HEK293 (cell line): ENCODE measurements at regions not wholly inside any gene's neighbourhood (a gene's known extent, or its start where the extent isn't known, plus 50 kb on each side); places are given as distances from the start of the nearest gene placed in this dataset.
"Not testable (repeated sequence)": the region's sequence is repeated elsewhere in the genome, so short reads cannot be mapped to it uniquely, and the experiment has no call there.

ENCODE experiments used
- CTCF ChIA-PET: fragments of 350-600 bp; formaldehyde crosslinking; extraction: SDS; loops from one replicate; lab custom pipeline; 2021; ENCODE audit warnings: antibody characterized with exemption; lab: Yijun Ruan, JAX
- POLR2A ChIA-PET: fragments of 300-600 bp; formaldehyde crosslinking; extraction: SDS; loops from one replicate; lab custom pipeline; 2020; ENCODE audit warnings: antibody characterized with exemption, inconsistent platforms; lab: Yijun Ruan, JAX
- H3K27ac ChIP-seq: fragments of 200-500 bp; sonication (Bioruptor generic); 2 replicates; pipeline ENCODE4 v1.5.1; 2014; ENCODE audit warnings: low read depth, low read length, control low read depth, inconsistent platforms; ENCODE audit errors: extremely low read depth
- H3K36me3 ChIP-seq, 2 experiments: fragments of 200-500 bp in 1 of 2; sonication (Bioruptor generic) in 1 of 2; 1 replicate in 1 of 2; 2 replicates in 1 of 2; pipeline ENCODE4 v1.5.1; 2014 to 2017; ENCODE audit warnings: inconsistent platforms in 2 of 2, low read length in 2 of 2; ENCODE audit not compliant: control insufficient read depth in 2 of 2, insufficient read depth in 1 of 2
- H3K4me1 ChIP-seq: fragments of 200-500 bp; sonication (Bioruptor generic); 2 replicates; pipeline ENCODE4 v1.5.1; 2014; ENCODE audit warnings: mild to moderate bottlenecking, low read length, inconsistent platforms; ENCODE audit not compliant: control insufficient read depth, insufficient read depth
- H3K4me3 ChIP-seq: 2 replicates; pipeline ENCODE4 v1.5.1; 2011; ENCODE audit warnings: low read depth, mild to moderate bottlenecking, control low read depth, low read length, moderate library complexity
- H3K9me3 ChIP-seq: fragments of 200-500 bp; sonication (Bioruptor generic); 2 replicates; pipeline ENCODE4 v1.5.1; 2014; ENCODE audit warnings: low read depth, low read length, inconsistent platforms; ENCODE audit not compliant: control insufficient read depth, insufficient read depth
- GLI2 ChIP-seq: fragments of 450-650 bp; formaldehyde crosslinking; IDR thresholded peaks from 2 replicates; pipeline ENCODE4; 2017; ENCODE audit warnings: missing biosample characterization, missing genetic modification characterization, low read depth, borderline replicate concordance
- TRIM28 ChIP-seq: IDR thresholded peaks from 2 replicates; pipeline ENCODE4 v1.6.1; 2011; ENCODE audit warnings: low read length, control low read depth, borderline replicate concordance
- YY2 ChIP-seq: fragments of 450-650 bp; formaldehyde crosslinking; IDR thresholded peaks from 2 replicates; pipeline ENCODE4 v1.5.1; 2016; ENCODE audit warnings: missing biosample characterization, missing genetic modification characterization
- ZFP3 ChIP-seq: fragments of 450-650 bp; formaldehyde crosslinking; IDR thresholded peaks from 2 replicates; pipeline ENCODE4 v1.5.1; 2016; ENCODE audit warnings: low read depth, missing biosample characterization, missing genetic modification characterization
- ZFP37 ChIP-seq: fragments of 450-650 bp; formaldehyde crosslinking; IDR thresholded peaks from 2 replicates; pipeline ENCODE4 v1.5.1; 2016; ENCODE audit warnings: missing biosample characterization, missing genetic modification characterization
- ZFP41 ChIP-seq: fragments of 450-650 bp; formaldehyde crosslinking; IDR thresholded peaks from 2 replicates; pipeline ENCODE4 v1.5.1; 2016; ENCODE audit warnings: missing biosample characterization, missing genetic modification characterization, borderline replicate concordance
- ZNF10 ChIP-seq: fragments of 450-650 bp; formaldehyde crosslinking; IDR thresholded peaks from 2 replicates; pipeline ENCODE4 v1.5.1; 2017; ENCODE audit warnings: missing biosample characterization, missing genetic modification characterization
- ZNF19 ChIP-seq: fragments of 450-650 bp; formaldehyde crosslinking; IDR thresholded peaks from 2 replicates; pipeline ENCODE4; 2016; ENCODE audit warnings: missing biosample characterization, missing genetic modification characterization, low read depth
- ZNF221 ChIP-seq: fragments of 450-650 bp; formaldehyde crosslinking; IDR thresholded peaks from 2 replicates; pipeline ENCODE4 v1.5.1; 2017; ENCODE audit warnings: missing biosample characterization, missing genetic modification characterization, borderline replicate concordance
- ZNF292 ChIP-seq: fragments of 450-650 bp; formaldehyde crosslinking; IDR thresholded peaks from 2 replicates; pipeline ENCODE4 v1.5.1; 2016; ENCODE audit warnings: low read depth, missing biosample characterization, missing genetic modification characterization, borderline replicate concordance
- ZNF501 ChIP-seq: fragments of 450-650 bp; formaldehyde crosslinking; IDR thresholded peaks from 2 replicates; pipeline ENCODE4 v1.5.1; 2016; ENCODE audit warnings: missing biosample characterization, missing genetic modification characterization
- ZNF529 ChIP-seq: fragments of 450-650 bp; formaldehyde crosslinking; IDR thresholded peaks from 2 replicates; pipeline ENCODE4 v1.5.1; 2017; ENCODE audit warnings: missing genetic modification characterization, missing biosample characterization; ENCODE audit not compliant: insufficient replicate concordance
- ZNF560 ChIP-seq: fragments of 450-650 bp; formaldehyde crosslinking; IDR thresholded peaks from 2 replicates; pipeline ENCODE4 v1.5.1; 2017; ENCODE audit warnings: missing biosample characterization, missing genetic modification characterization, borderline replicate concordance
- ZNF621 ChIP-seq: fragments of 450-650 bp; formaldehyde crosslinking; IDR thresholded peaks from 2 replicates; pipeline ENCODE4 v1.5.1; 2017; ENCODE audit warnings: missing biosample characterization, missing genetic modification characterization
- ZNF664 ChIP-seq: fragments of 450-650 bp; formaldehyde crosslinking; IDR thresholded peaks from 2 replicates; pipeline ENCODE4 v1.5.1; 2016; ENCODE audit warnings: missing biosample characterization, missing genetic modification characterization
- ZNF707 ChIP-seq: fragments of 450-650 bp; formaldehyde crosslinking; IDR thresholded peaks from 2 replicates; pipeline ENCODE4 v1.5.1; 2016; ENCODE audit warnings: missing biosample characterization, missing genetic modification characterization
- TF ChIP-seq, protein P1 (sequence below): fragments of 450-650 bp; formaldehyde crosslinking; IDR thresholded peaks from 2 replicates; pipeline ENCODE4 v1.5.1; 2016; ENCODE audit warnings: missing biosample characterization, missing genetic modification characterization
- TF ChIP-seq, protein P2 (sequence below): fragments of 450-650 bp; formaldehyde crosslinking; IDR thresholded peaks from 2 replicates; pipeline ENCODE4 v1.5.1; 2017; ENCODE audit warnings: missing biosample characterization, missing genetic modification characterization
- TF ChIP-seq, protein P3 (sequence below): fragments of 450-650 bp; formaldehyde crosslinking; IDR thresholded peaks from 2 replicates; pipeline ENCODE4 v1.5.0; 2017; ENCODE audit warnings: missing biosample characterization, missing genetic modification characterization, borderline replicate concordance

DNA sequence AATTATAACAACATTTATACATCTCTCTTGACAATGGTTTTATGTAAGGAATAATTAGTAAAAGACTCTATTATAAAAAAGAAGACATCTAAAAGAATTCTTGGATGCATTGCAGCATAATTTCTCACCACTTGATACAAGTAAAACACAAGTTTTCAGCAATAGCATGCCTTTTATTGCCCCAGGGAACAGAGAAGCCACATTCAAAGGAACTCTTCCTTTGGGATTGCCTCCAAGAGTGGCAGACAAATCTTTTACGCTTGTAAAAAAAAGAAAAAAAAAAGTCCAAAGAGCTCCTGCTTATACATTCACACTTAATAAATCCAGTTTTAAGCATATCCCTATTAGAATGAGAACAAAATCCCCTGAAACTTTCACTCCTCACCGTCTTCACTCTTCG, 2357.8 kb upstream of the PCDH20 start:
- Histone ChIP-seq H3K4me3 (no peak overlapping the region), H3K36me3 (no peaks in the 10 kb centered on the region), H3K9me3 (no peaks in the 10 kb centered on the region), H3K27ac (no peak overlapping the region), H3K4me1 (no peaks in the 10 kb centered on the region)
- TF ChIP-seq, protein P1, sequence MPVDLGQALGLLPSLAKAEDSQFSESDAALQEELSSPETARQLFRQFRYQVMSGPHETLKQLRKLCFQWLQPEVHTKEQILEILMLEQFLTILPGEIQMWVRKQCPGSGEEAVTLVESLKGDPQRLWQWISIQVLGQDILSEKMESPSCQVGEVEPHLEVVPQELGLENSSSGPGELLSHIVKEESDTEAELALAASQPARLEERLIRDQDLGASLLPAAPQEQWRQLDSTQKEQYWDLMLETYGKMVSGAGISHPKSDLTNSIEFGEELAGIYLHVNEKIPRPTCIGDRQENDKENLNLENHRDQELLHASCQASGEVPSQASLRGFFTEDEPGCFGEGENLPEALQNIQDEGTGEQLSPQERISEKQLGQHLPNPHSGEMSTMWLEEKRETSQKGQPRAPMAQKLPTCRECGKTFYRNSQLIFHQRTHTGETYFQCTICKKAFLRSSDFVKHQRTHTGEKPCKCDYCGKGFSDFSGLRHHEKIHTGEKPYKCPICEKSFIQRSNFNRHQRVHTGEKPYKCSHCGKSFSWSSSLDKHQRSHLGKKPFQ = no peak
- TF ChIP-seq ZNF707 (tag by site-specific recombination) = no peak
- POLR2A ChIA-PET = no interaction called here
- CTCF ChIA-PET = no interaction called here

DNA sequence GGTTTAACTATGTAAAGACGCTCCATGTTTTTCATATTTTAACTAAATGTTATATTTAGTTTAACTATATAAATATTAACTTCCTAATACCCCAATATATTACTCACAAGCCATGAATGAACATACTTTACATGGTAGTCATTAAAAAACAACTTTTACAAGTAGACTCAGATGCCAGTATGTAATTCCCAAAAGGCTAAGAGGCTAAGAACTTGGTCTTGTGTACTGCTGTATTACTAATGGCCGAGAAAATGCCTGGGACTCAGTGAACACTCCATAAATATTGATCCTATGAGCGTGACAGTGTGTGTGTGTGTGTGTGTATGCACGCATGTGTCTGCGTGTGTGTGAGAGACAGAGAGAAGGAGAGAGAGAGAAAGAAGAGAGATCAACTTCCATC, 2342.0 kb upstream of the PCDH20 start:
- H3K36me3 ChIP-seq, CTCF ChIA-PET, H3K4me1 ChIP-seq, POLR2A ChIA-PET, H3K4me3 ChIP-seq, H3K9me3 ChIP-seq, H3K27ac ChIP-seq: not testable (repeated sequence)

DNA sequence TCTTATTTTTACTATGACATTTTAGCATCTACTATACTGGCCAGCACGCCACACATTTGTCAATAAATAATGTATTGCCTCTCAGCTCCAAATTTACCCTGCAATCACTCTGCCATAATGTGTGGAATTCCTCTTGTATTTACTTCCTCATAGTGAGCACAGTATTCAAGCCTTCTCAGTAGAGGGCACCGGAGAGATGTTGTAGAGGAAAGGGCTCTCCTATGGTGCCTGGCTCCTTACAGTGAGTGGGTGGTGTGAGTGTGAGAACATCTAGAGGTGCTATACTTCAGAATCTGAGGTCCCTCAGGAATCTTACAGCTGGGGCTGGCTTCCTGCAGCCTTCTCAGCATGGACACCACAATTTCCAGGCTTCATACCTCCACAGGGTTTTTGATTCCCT, 2334.2 kb upstream of the PCDH20 start:
- H3K36me3 ChIP-seq, H3K27ac ChIP-seq, H3K4me1 ChIP-seq, H3K9me3 ChIP-seq, H3K4me3 ChIP-seq, POLR2A ChIA-PET, CTCF ChIA-PET: not testable (repeated sequence)

DNA sequence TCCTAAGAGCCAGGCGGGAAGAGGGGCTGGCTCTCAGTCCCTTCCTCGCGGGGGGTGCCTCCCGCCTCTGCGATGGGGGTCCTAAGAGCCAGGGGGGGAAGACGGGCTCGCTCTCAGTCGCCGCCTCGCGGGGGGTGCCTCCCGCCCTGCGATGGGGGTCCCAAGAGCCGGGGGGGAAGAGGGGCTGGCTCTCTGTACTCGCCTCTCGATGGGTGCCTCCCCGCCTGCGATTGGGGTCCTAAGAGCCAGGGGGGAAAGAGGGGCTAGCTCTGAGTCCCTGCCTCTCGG, 2326.1 kb upstream of the PCDH20 start:
- H3K4me3 ChIP-seq, CTCF ChIA-PET, H3K9me3 ChIP-seq, H3K36me3 ChIP-seq, H3K4me1 ChIP-seq, POLR2A ChIA-PET, H3K27ac ChIP-seq: not testable (repeated sequence)

DNA sequence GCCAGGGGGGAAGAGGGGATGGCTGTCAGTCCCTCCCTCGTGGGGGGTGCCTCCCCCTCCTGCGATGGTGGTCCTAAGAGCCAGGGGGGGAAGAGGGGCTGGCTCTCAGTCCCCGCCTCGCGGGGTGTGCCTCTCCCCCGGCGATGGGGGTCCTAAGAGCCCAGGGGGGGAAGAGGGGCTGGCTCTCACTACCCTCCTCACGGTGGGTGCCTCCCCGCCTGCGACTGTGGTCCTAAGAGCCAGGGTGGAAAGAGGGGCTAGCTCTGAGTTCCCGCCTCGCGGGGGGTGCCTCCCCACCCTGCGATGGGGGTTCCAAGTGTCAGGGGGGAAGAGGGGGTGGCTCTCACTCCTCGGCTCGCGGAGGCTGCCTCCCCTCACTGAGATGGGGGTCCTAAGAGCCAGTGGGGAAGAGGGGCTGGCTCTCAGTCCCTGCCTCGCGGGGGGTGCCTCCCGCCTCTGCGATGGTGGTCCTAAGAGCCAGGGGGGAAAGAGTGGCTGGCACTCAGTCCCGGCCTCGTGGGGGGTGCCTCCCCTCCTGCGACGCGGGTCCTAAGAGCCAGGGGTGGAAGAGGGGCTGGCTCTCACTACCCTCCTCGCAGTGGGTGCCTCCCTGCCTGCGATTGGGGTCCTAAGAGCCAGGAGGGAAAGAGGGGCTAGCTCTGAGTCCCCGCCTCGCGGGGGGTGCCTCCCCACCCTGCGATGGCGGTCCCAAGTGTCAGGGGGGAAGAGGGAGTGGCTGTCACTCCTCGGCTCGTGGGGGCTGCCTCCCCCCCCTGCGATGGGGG, 2325.6 kb upstream of the PCDH20 start:
- TF ChIP-seq GLI2 (tag by site-specific recombination) (no peak), ZNF621 (tag by site-specific recombination) (no peak), ZFP3 (no peak), ZNF292 (tag by site-specific recombination) (no peak), ZNF560 (tag by site-specific recombination) (no peak), YY2 (no peak), ZFP37 (tag by site-specific recombination) (no peak), ZNF19 (tag by site-specific recombination) (no peak), ZNF10 (tag by site-specific recombination) (no peak), ZNF221 (no peak), ZNF664 (tag by site-specific recombination) (no peak), ZNF529 (tag by site-specific recombination) (no peak), ZNF501 (tag by site-specific recombination) (no peak), TRIM28 (no peak), ZFP41 (tag by site-specific recombination) (no peak)
- TF ChIP-seq, protein P2, sequence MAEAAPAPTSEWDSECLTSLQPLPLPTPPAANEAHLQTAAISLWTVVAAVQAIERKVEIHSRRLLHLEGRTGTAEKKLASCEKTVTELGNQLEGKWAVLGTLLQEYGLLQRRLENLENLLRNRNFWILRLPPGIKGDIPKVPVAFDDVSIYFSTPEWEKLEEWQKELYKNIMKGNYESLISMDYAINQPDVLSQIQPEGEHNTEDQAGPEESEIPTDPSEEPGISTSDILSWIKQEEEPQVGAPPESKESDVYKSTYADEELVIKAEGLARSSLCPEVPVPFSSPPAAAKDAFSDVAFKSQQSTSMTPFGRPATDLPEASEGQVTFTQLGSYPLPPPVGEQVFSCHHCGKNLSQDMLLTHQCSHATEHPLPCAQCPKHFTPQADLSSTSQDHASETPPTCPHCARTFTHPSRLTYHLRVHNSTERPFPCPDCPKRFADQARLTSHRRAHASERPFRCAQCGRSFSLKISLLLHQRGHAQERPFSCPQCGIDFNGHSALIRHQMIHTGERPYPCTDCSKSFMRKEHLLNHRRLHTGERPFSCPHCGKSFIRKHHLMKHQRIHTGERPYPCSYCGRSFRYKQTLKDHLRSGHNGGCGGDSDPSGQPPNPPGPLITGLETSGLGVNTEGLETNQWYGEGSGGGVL (tag by site-specific recombination) = no peak
- TF ChIP-seq, protein P3, sequence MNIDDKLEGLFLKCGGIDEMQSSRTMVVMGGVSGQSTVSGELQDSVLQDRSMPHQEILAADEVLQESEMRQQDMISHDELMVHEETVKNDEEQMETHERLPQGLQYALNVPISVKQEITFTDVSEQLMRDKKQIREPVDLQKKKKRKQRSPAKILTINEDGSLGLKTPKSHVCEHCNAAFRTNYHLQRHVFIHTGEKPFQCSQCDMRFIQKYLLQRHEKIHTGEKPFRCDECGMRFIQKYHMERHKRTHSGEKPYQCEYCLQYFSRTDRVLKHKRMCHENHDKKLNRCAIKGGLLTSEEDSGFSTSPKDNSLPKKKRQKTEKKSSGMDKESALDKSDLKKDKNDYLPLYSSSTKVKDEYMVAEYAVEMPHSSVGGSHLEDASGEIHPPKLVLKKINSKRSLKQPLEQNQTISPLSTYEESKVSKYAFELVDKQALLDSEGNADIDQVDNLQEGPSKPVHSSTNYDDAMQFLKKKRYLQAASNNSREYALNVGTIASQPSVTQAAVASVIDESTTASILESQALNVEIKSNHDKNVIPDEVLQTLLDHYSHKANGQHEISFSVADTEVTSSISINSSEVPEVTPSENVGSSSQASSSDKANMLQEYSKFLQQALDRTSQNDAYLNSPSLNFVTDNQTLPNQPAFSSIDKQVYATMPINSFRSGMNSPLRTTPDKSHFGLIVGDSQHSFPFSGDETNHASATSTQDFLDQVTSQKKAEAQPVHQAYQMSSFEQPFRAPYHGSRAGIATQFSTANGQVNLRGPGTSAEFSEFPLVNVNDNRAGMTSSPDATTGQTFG = no peak
- TF ChIP-seq, all 188 proteins: peak for 0
- no peaks in the 10 kb centered on the region for H3K4me1 ChIP-seq
- no peak overlapping the region for H3K27ac ChIP-seq
- H3K9me3 ChIP-seq = no peaks in the 10 kb centered on the region
- H3K4me3 ChIP-seq = no peak overlapping the region
- CTCF ChIA-PET = no interaction called here
- H3K36me3 ChIP-seq = no peaks in the 10 kb centered on the region
- POLR2A ChIA-PET = no interaction called here
